Peyer's patch (tissue), 4 donors: ENCODE measurements at regions not wholly inside any gene's neighbourhood (a gene's known extent, or its start where the extent isn't known, plus 50 kb on each side); places are given as distances from the start of the nearest gene placed in this dataset.

ENCODE experiments used
- POLR2A ChIP-seq, 2 donors: fragments of 450-650 bp; IDR thresholded peaks; one replicate each; pipeline ENCODE4 v1.5.1; 2017; ENCODE audit warnings: antibody characterized with exemption in 2 of 2, mild to moderate bottlenecking in 2 of 2, moderate library complexity in 2 of 2
- TF ChIP-seq, protein P1 (sequence below), 6 experiments: fragments of 450-650 bp in 4 of 6; fragments of 200-600 bp in 2 of 6; sonication (generic) in 1 of 6; IDR thresholded peaks; one replicate each; pipeline ENCODE4 v1.5.1; 2017 to 2019; ENCODE audit warnings: antibody characterized with exemption in 6 of 6, mild to moderate bottlenecking in 3 of 6, moderate library complexity in 1 of 6

- TF ChIP-seq, protein P1, sequence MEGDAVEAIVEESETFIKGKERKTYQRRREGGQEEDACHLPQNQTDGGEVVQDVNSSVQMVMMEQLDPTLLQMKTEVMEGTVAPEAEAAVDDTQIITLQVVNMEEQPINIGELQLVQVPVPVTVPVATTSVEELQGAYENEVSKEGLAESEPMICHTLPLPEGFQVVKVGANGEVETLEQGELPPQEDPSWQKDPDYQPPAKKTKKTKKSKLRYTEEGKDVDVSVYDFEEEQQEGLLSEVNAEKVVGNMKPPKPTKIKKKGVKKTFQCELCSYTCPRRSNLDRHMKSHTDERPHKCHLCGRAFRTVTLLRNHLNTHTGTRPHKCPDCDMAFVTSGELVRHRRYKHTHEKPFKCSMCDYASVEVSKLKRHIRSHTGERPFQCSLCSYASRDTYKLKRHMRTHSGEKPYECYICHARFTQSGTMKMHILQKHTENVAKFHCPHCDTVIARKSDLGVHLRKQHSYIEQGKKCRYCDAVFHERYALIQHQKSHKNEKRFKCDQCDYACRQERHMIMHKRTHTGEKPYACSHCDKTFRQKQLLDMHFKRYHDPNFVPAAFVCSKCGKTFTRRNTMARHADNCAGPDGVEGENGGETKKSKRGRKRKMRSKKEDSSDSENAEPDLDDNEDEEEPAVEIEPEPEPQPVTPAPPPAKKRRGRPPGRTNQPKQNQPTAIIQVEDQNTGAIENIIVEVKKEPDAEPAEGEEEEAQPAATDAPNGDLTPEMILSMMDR (IDR thresholded peaks at IDR 0.05): no peak
- TF ChIP-seq POLR2A (IDR thresholded peaks at IDR 0.05): no peak
Measured at GRCh38 chr18:27652480-27653121, 467.5 kb upstream of the CHST9 start.
